NB4 (cell line): ENCODE measurements at regions not wholly inside any gene's neighbourhood (a gene's known extent, or its start where the extent isn't known, plus 50 kb on each side); places are given as distances from the start of the nearest gene placed in this dataset.

Experiments used
- DNase-seq: peaks from one replicate; pipeline ENCODE4 v3.0.0; 2010; ENCODE audit warnings: low read depth
- H3K4me3 ChIP-seq: one replicate; pipeline ENCODE4 v1.5.1; 2011; ENCODE audit warnings: mild to moderate bottlenecking, low read depth, low read length, moderate library complexity
- CTCF ChIP-seq: IDR thresholded peaks from one replicate; pipeline ENCODE4 v1.5.1; 2012; ENCODE audit warnings: low read depth, low read length
- MYC ChIP-seq: IDR thresholded peaks from 2 replicates; pipeline ENCODE4 v1.6.1; 2011; ENCODE audit warnings: low read depth, low read length
- POLR2A ChIP-seq: IDR thresholded peaks from 2 replicates; pipeline ENCODE4 v1.6.1; 2011; ENCODE audit warnings: mild to moderate bottlenecking; ENCODE audit not compliant: insufficient read length; ENCODE audit errors: extremely low read depth
- TF ChIP-seq, protein P1 (sequence below): IDR thresholded peaks from 2 replicates; pipeline ENCODE4 v1.6.1; 2011; ENCODE audit warnings: low read depth, low read length

GRCh38 chr16:79933603-79934002, 333.1 kb upstream of the MAF start:
- TF ChIP-seq POLR2A (no peak), CTCF (no peak), MYC (no peak)
- TF ChIP-seq, protein P1, sequence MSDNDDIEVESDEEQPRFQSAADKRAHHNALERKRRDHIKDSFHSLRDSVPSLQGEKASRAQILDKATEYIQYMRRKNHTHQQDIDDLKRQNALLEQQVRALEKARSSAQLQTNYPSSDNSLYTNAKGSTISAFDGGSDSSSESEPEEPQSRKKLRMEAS = no peak
- no peak overlapping the region for H3K4me3 ChIP-seq

DNA sequence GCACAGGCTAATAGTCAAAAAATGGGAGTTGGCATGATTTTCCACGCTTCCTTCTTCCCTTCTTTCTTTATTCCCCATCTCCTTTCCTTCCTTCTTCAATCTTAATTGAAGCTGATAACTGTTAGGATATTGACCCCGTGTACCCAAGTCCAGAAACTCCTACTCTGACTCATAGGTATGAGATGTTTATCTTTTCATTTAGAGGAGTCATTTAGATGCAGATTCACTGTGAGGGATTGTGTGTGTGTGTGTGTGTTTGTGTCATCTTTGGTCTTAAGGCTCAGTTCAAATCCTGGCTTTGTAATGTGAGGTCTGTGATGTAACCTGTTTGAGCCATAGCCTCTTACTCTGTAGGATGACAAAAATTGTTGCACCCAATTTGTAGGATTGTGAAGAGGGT, 332.0 kb upstream of the MAF start:
- TF ChIP-seq MYC (no peak), POLR2A (no peak), CTCF (no peak)
- TF ChIP-seq, protein P1 = no peak
- DNase-seq = no peak

More at GRCh38 chr16:79933603-79934002, 333.1 kb upstream of the MAF start:
- DNase-seq = no peak

GRCh38 chr16:79931721-79932120, 331.2 kb upstream of the MAF start:
- H3K4me3 ChIP-seq = no peak overlapping the region
- TF ChIP-seq MYC (no peak), CTCF (no peak), POLR2A (no peak)
- no peak for DNase-seq

More for the DNA sequence above, 332.0 kb upstream of the MAF start:
- H3K4me3 ChIP-seq = no peak overlapping the region

DNA sequence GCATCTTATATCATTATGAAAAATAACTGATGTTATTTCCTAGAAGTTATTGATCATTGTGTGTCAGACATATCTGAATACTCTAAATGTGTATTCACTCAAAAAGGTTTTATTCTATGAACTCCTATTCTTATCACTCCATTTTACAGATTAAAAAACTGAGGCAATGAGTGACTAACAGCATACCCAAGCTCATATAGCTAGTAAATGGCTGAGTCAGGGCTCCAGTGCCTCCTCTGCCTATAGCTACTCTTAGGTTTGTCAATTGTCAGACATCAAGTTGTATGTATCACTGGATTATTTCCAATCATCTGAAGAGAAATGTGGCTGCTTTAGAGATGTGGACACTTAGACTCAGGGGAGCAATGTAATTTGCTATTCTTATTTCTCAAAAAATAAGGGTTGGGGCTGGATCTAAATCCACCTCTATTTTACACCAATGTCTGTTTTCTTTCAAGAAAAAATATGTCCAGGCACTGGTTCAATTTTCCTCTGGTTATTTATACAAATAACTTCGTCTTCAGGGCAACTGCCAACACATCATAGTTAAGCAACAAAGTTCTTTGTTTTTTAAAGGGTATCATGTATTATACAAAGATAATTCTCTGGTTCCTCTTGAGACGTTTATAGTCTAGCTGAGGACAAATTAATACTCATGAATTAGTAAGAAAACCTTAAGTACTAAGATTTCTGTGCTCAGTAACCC, 328.9 kb upstream of the MAF start:
- no peak for DNase-seq
- TF ChIP-seq, protein P1 = no peak
- TF ChIP-seq POLR2A (no peak), CTCF (no peak), MYC (no peak)
- H3K4me3 ChIP-seq = no peak overlapping the region

GRCh38 chr16:79928142-79928873, 327.8 kb upstream of the MAF start:
- TF ChIP-seq CTCF = no peak
- TF ChIP-seq POLR2A = no peak
- no peak for TF ChIP-seq MYC
- DNase-seq = no peak
- no peak overlapping the region for H3K4me3 ChIP-seq
